NCI-H1417 treated with DMSO at 0.1 percent for 48 hours (cell line): ENCODE measurements at regions not wholly inside any gene's neighbourhood (a gene's known extent, or its start where the extent isn't known, plus 50 kb on each side); places are given as distances from the start of the nearest gene placed in this dataset.
"Not testable (repeated sequence)": the region's sequence is repeated elsewhere in the genome, so short reads cannot be mapped to it uniquely, and the experiment has no call there.

Source experiments
- DNase-seq: peaks from one replicate; lab custom pipeline; 2025; lab: John Stamatoyannopoulos, UW

GRCh38 chr4:189773909-189774308, 166.8 kb upstream of the FRG1 start:
- DNase-seq, result no peak

GRCh38 chr4:189779281-189779980, 161.2 kb upstream of the FRG1 start:
- no peak for DNase-seq

GRCh38 chr4:189780391-189780790, 160.3 kb upstream of the FRG1 start:
- no peak for DNase-seq

DNA sequence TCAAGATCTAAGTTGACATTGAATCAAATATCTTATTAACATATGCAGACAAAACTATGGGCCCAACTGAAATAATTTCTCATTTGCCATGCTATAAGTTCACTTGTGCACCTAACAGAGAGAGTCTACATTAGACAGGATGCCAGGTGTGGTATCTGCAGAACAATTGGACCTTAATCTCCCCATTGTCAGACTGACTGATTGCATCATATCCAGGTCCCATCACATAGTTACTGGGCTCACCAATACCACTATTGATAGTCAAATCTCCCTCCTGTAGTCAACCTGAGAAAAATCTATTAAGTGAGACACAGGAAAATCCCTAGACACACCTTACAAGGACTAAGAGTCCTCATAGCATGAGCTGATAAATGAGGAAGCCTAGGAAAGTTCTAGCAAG, 156.0 kb upstream of the FRG1 start:
- DNase-seq, result no peak

GRCh38 chr4:189785257-189785656, 155.4 kb upstream of the FRG1 start:
- no peak for DNase-seq

- no peak for DNase-seq
Observed at GRCh38 chr4:189786447-189786846, 154.2 kb upstream of the FRG1 start.

DNA sequence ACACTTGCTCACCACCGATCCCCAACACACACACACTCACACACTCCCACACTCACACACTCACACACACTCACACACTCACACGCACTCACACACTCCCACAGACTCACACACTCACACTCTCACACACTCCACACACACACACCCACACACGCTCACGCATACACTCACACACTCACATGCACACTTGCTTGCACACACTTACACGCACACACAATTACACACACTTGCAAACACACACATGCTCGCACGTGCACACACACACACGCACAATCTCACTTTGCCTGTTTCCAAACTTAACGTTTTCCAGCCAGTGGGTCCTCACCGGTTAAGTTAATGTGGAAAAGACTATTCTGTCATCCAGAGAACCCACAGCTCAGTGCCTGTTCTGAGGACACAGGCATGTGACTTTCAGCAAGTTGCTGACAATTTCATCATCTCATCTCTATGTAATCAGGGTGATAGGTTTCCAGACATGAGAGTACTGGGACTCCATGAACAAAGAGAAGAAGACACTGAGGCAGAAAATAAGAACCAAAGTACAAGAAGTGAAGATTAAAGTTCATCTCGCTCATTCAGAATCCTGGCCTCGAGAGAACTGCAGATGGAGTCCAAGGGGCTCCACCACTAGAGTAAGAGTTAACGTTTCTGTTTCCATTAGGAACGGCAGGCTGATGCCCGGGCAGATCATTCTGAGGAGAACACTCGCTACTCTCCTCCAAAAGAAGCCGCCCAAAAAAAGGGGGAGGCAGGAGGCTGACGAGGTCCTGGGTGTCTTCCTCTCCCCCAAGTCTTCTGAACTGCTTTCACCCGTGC, 153.2 kb upstream of the FRG1 start:
- DNase-seq, result no peak

GRCh38 chr4:189792924-189793618, 147.6 kb upstream of the FRG1 start:
- DNase-seq, result no peak

GRCh38 chr4:189800545-189801088, 140.1 kb upstream of the FRG1 start:
- no peak for DNase-seq

DNA sequence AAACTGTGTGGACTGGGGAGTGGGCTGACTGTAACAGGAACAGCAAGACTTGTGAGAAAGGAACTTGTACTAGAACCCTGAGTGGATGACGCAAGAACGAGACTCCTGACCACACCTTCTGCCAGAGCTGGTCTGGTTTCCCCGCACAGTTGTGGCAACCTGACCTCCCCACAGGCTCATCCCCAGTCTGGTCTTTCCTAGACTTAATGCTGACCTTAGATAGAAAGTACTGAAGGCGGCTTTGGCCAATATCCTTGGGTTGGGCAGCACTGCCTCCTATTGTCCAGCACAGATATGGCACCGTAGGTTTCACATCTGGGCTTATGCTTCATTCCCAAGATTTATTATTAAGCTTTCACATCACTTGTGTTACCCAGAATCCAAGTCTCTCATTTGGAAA, 137.8 kb upstream of the FRG1 start:
- DNase-seq, result no peak

DNA sequence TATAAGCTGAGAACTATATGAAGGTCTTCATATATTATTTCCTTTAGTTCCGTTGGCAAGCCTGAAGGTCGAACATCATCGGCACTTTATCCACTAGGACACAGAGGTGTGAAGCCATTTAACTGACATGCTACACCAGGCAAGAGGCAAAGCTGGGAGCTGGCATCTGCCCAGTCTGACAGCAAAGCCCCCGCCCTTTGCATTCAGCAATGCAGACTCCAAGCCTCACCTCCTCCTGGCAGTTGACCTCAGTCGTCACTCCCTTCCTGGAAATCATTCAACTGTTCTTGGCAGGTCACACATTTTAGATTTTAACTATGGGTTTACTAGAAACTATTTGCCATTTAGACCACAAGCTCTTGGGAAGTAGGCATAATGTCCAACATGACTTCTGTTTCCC, 135.8 kb upstream of the FRG1 start:
- DNase-seq, result no peak

DNA sequence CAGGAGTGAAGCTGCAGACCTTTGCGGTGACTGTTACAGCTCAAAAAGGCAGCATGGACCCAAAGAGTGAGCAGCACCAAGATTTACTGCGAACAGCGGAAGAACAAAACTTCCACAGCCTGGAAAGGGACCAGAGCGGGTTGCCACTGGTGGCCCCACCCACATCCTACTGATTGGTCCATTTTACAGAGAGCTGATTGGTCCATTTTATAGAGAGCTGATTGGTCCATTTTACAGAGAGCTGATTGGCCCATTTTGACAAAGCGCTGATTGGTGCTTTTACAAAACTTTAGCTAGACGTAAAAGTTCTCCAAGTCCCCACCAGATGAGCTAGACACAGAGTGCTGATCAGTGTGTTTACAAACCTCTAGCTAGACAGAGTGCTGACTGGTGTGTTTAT, 134.2 kb upstream of the FRG1 start:
- no peak for DNase-seq

- DNase-seq, result no peak
Observed at GRCh38 chr4:189807031-189807430, 133.6 kb upstream of the FRG1 start.

GRCh38 chr4:189809241-189809735, 131.4 kb upstream of the FRG1 start:
- DNase-seq, result no peak

GRCh38 chr4:189809839-189810238, 130.8 kb upstream of the FRG1 start:
- DNase-seq, result no peak

DNA sequence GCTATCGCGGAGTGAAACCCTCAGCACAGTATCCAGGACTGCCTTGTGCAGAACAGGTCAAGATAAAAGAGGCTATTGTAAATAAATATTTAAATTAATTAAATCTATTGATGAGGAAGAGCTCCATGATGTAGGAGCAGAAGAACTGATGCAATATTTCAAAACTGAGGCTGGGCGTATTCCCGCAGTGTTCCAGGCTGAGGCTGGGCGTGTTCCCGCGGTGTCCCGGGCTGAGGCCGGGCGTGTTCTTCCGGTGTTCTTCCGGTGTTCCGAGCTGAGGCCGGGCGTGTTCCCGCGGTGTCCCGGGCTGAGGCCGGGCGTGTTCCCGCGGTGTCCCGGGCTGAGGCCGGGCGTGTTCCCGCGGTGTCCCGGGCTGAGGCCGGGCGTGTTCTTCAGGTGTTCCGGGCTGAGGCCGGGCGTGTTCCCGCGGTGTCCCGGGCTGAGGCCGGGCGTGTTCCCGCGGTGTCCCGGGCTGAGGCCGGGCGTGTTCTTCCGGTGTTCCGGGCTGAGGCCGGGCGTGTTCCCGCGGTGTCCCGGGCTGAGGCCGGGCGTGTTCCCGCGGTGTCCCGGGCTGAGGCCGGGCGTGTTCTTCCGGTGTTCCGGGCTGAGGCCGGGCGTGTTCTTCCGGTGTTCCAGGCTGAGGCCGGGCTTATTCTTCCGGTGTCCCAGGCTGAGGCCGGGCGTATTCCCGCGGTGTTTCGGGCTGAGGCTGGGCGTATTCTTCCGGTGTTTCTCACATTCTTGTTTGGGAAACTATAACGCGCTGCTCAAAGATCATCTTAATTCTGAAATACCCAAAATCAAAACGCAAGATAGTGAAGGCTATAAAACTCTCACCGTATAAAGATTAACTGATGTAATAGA, 130.1 kb upstream of the FRG1 start:
- DNase-seq, result not testable (repeated sequence)

GRCh38 chr4:189815404-189816192, 125.1 kb upstream of the FRG1 start:
- no peak for DNase-seq

DNA sequence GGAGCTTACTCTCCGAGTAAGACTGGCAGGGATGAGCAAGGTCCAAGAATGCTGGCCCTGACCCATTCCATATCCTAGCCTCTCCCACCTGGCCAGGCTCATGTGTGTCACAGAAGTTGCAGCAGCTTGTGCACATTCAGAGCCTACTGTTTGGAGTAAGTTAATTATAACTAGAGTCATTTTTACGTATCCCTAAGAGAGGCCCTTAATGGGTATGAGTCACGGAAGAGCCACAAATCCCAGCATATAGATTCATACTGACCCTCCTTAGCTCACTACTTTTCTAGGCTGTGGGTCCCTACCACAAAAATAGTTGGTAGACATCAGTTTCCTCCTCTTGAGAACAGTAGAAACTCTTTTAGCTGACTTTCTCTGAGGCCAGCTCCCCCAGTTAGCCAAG, 118.3 kb upstream of the FRG1 start:
- no peak for DNase-seq

DNA sequence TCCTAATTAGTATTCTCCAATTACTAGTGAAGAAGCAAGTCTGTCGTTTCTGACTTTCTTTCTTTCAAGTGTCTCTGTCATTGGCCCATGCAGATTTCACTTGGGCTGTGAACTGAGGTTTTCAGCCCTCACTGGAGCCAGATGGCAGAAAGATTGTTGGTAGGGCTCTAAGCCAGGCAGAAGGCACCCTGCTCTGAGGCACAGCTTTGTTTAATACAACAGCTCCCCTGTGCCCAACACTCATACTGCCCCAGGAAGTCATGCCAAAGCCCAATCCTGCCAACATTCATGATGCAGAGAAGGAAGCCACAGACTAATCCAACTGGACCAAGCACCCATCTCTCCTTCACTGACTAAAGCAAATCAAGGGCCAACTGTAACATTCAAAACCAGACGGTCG, 117.1 kb upstream of the FRG1 start:
- DNase-seq, result no peak

- DNase-seq, result no peak
Observed at GRCh38 chr4:189825466-189825865, 115.2 kb upstream of the FRG1 start.

GRCh38 chr4:189826657-189827056, 114.0 kb upstream of the FRG1 start:
- DNase-seq, result no peak
